Loucy (cell line): ENCODE measurements at regions not wholly inside any gene's neighbourhood (a gene's known extent, or its start where the extent isn't known, plus 50 kb on each side); places are given as distances from the start of the nearest gene placed in this dataset.

ENCODE experiments used
- CTCF ChIP-seq: fragments of 200-600 bp; sonication (generic); conservative IDR thresholded peaks from 2 replicates; pipeline ENCODE4 v1.5.1; 2014; ENCODE audit warnings: mild to moderate bottlenecking, antibody characterized with exemption, low read length
- EZH2phosphoT487 ChIP-seq: fragments of 200-600 bp; IDR thresholded peaks from 2 replicates; pipeline ENCODE4 v1.6.1; 2018; ENCODE audit warnings: antibody characterized with exemption, mild to moderate bottlenecking, moderate library complexity, borderline replicate concordance

- TF ChIP-seq CTCF (no peak), EZH2phosphoT487 (no peak)
Observed at GRCh38 chr18:55654986-55655385, 67.0 kb upstream of the TCF4 start.
